ENCODE measurements at regions not wholly inside any gene's neighbourhood (a gene's known extent, or its start where the extent isn't known, plus 50 kb on each side); places are given as distances from the start of the nearest gene placed in this dataset.

- DNase-seq (ENCODE audit: low spot score) (no peak), ATAC-seq (no peak)
- Histone ChIP-seq H3F3A (replicated peaks; ENCODE audit: low read depth) (no peaks in the 10 kb centered on the region), H3K79me2 (replicated peaks; ENCODE audit: insufficient read depth) (no peaks in the 10 kb centered on the region), H3K27me3 (ENCODE audit: insufficient read depth) (no peaks in the 10 kb centered on the region), H3K36me3 (ENCODE audit: insufficient read depth) (no peaks in the 10 kb centered on the region), H4K20me1 (replicated peaks; ENCODE audit: insufficient read depth) (no peaks in the 10 kb centered on the region), H3K4me2 (no peak overlapping the region), H3K4me1 (ENCODE audit: insufficient read depth) (no peaks in the 10 kb centered on the region), H3K27ac (ENCODE audit: low read depth) (no peak overlapping the region), H3K4me3 (no peak overlapping the region), H2AFZ (no peak overlapping the region), H3K9me2 (ENCODE audit: insufficient read depth) (no peaks in the 10 kb centered on the region)
- H3K4me3 Mint-ChIP-seq: no peak overlapping the region
- peaks cover 2% of the 10 kb centered on the region; the same call in 1 of the 3 replicates for H3K36me3 Mint-ChIP-seq (ENCODE audit: low read depth)
- TF ChIP-seq, protein P1, sequence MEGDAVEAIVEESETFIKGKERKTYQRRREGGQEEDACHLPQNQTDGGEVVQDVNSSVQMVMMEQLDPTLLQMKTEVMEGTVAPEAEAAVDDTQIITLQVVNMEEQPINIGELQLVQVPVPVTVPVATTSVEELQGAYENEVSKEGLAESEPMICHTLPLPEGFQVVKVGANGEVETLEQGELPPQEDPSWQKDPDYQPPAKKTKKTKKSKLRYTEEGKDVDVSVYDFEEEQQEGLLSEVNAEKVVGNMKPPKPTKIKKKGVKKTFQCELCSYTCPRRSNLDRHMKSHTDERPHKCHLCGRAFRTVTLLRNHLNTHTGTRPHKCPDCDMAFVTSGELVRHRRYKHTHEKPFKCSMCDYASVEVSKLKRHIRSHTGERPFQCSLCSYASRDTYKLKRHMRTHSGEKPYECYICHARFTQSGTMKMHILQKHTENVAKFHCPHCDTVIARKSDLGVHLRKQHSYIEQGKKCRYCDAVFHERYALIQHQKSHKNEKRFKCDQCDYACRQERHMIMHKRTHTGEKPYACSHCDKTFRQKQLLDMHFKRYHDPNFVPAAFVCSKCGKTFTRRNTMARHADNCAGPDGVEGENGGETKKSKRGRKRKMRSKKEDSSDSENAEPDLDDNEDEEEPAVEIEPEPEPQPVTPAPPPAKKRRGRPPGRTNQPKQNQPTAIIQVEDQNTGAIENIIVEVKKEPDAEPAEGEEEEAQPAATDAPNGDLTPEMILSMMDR (conservative IDR thresholded peaks at IDR 0.05; ENCODE audit: low read depth in 2 of 2): no peak
- TF ChIP-seq EZH2phosphoT487 (IDR thresholded peaks at IDR 0.05; ENCODE audit: unreplicated experiment) (no peak), POLR2AphosphoS5 (IDR thresholded peaks at IDR 0.05; ENCODE audit: low read depth) (no peak), REST (IDR thresholded peaks at IDR 0.05; ENCODE audit: unreplicated experiment) (no peak), EZH2 (IDR thresholded peaks at IDR 0.05; ENCODE audit: low read depth, unreplicated experiment) (no peak), ZNF331 (CRISPR knock-in tag; IDR thresholded peaks at IDR 0.05; ENCODE audit: low read depth) (no peak), CREB1 (CRISPR knock-in tag; IDR thresholded peaks at IDR 0.05; ENCODE audit: low read depth) (no peak), NANOG (IDR thresholded peaks at IDR 0.05; ENCODE audit: borderline replicate concordance) (no peak)
- TF ChIP-seq, protein P2, sequence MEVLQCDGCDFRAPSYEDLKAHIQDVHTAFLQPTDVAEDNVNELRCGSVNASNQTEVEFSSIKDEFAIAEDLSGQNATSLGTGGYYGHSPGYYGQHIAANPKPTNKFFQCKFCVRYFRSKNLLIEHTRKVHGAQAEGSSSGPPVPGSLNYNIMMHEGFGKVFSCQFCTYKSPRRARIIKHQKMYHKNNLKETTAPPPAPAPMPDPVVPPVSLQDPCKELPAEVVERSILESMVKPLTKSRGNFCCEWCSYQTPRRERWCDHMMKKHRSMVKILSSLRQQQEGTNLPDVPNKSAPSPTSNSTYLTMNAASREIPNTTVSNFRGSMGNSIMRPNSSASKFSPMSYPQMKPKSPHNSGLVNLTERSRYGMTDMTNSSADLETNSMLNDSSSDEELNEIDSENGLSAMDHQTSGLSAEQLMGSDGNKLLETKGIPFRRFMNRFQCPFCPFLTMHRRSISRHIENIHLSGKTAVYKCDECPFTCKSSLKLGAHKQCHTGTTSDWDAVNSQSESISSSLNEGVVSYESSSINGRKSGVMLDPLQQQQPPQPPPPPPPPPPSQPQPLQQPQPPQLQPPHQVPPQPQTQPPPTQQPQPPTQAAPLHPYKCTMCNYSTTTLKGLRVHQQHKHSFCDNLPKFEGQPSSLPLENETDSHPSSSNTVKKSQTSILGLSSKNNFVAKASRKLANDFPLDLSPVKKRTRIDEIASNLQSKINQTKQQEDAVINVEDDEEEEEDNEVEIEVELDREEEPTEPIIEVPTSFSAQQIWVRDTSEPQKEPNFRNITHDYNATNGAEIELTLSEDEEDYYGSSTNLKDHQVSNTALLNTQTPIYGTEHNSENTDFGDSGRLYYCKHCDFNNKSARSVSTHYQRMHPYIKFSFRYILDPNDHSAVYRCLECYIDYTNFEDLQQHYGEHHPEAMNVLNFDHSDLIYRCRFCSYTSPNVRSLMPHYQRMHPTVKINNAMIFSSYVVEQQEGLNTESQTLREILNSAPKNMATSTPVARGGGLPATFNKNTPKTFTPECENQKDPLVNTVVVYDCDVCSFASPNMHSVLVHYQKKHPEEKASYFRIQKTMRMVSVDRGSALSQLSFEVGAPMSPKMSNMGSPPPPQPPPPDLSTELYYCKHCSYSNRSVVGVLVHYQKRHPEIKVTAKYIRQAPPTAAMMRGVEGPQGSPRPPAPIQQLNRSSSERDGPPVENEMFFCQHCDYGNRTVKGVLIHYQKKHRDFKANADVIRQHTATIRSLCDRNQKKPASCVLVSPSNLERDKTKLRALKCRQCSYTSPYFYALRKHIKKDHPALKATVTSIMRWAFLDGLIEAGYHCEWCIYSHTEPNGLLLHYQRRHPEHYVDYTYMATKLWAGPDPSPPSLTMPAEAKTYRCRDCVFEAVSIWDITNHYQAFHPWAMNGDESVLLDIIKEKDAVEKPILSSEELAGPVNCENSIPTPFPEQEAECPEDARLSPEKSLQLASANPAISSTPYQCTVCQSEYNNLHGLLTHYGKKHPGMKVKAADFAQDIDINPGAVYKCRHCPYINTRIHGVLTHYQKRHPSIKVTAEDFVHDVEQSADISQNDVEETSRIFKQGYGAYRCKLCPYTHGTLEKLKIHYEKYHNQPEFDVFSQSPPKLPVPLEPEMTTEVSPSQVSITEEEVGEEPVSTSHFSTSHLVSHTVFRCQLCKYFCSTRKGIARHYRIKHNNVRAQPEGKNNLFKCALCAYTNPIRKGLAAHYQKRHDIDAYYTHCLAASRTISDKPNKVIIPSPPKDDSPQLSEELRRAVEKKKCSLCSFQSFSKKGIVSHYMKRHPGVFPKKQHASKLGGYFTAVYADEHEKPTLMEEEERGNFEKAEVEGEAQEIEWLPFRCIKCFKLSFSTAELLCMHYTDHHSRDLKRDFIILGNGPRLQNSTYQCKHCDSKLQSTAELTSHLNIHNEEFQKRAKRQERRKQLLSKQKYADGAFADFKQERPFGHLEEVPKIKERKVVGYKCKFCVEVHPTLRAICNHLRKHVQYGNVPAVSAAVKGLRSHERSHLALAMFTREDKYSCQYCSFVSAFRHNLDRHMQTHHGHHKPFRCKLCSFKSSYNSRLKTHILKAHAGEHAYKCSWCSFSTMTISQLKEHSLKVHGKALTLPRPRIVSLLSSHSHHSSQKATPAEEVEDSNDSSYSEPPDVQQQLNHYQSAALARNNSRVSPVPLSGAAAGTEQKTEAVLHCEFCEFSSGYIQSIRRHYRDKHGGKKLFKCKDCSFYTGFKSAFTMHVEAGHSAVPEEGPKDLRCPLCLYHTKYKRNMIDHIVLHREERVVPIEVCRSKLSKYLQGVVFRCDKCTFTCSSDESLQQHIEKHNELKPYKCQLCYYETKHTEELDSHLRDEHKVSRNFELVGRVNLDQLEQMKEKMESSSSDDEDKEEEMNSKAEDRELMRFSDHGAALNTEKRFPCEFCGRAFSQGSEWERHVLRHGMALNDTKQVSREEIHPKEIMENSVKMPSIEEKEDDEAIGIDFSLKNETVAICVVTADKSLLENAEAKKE (CRISPR knock-in tag; IDR thresholded peaks at IDR 0.05): no peak
- H3K4me1 Mint-ChIP-seq: no peaks in the 10 kb centered on the region
- no peak overlapping the region for H3K27ac Mint-ChIP-seq
- H3K27me3 Mint-ChIP-seq (ENCODE audit: insufficient read depth, low read depth, poor library complexity): no peaks in the 10 kb centered on the region
- peaks cover 4% of the 10 kb centered on the region; the same call in 2 of the 3 replicates for H3K9me3 Mint-ChIP-seq
Observed at GRCh38 chr9:1659363-1659690, 355.8 kb upstream of the SMARCA2 start.

Data from GM23338 (cell line).